ENCODE measurements at regions not wholly inside any gene's neighbourhood (a gene's known extent, or its start where the extent isn't known, plus 50 kb on each side); places are given as distances from the start of the nearest gene placed in this dataset.

- Histone ChIP-seq H3K4me1 (no peaks in the 10 kb centered on the region), H3K4me3 (no peak overlapping the region), H3K27me3 (no peaks in the 10 kb centered on the region), H3K36me3 (replicated peaks in 1 of 2; ENCODE audit: insufficient read depth in 1 of 2, low read depth in 2 of 2) (no peaks in the 10 kb centered on the region), H3K9me3 (no peaks in the 10 kb centered on the region), H3K27ac (no peak overlapping the region)
- 79 to 82% methylated on average over 3 of the region's 3 CpGs for WGBS, 2 donors
- ATAC-seq (no peak), DNase-seq (no peak)
- intact Hi-C loops (cut with DNase I): no loop called here
- no peak for TF ChIP-seq POLR2A (IDR thresholded peaks at IDR 0.05)
- TF ChIP-seq CTCF (IDR thresholded peaks at IDR 0.05): no peak
These were observed 60.5 kb upstream of the IGSF21 start for GRCh38 chr1:18047122-18047521.

- no peak overlapping the region for H3K4me3 ChIP-seq
These were observed 58.4 kb upstream of the IGSF21 start for GRCh38 chr1:18049228-18049627.

GRCh38 chr1:18052671-18053070, 54.9 kb upstream of the IGSF21 start:
- WGBS, 2 donors: 61% methylated on average over 8 of the region's 8 CpGs
- Histone ChIP-seq H3K27me3 (no peaks in the 10 kb centered on the region), H3K4me3 (no peak overlapping the region), H3K9me3 (no peaks in the 10 kb centered on the region), H3K27ac (no peak overlapping the region), H3K4me1 (no peaks in the 10 kb centered on the region), H3K36me3 (replicated peaks in 1 of 2; ENCODE audit: insufficient read depth in 1 of 2, low read depth in 2 of 2) (no peaks in the 10 kb centered on the region)
- ATAC-seq: no peak
- intact Hi-C loops (cut with DNase I): no loop called here
- no peak for DNase-seq
- TF ChIP-seq CTCF (IDR thresholded peaks at IDR 0.05): no peak
- no peak for TF ChIP-seq POLR2A (IDR thresholded peaks at IDR 0.05)

More at GRCh38 chr1:18049228-18049627, 58.4 kb upstream of the IGSF21 start:
- H3K36me3 ChIP-seq (replicated peaks in 1 of 2; ENCODE audit: insufficient read depth in 1 of 2, low read depth in 2 of 2): no peaks in the 10 kb centered on the region
- DNase-seq: no peak
- ATAC-seq: no peak
- WGBS, 2 donors: 77 to 83% methylated on average over 1 of the region's 1 CpG
- TF ChIP-seq CTCF (IDR thresholded peaks at IDR 0.05): no peak
- no peak for TF ChIP-seq POLR2A (IDR thresholded peaks at IDR 0.05)
- intact Hi-C loops (cut with DNase I): no loop called here
- no peaks in the 10 kb centered on the region for H3K27me3 ChIP-seq
- no peak overlapping the region for H3K27ac ChIP-seq
- no peaks in the 10 kb centered on the region for H3K9me3 ChIP-seq
- H3K4me1 ChIP-seq: no peaks in the 10 kb centered on the region

GRCh38 chr1:18055156-18055555, 52.4 kb upstream of the IGSF21 start:
- H3K27ac ChIP-seq: no peak overlapping the region
- WGBS, 2 donors: 76 to 80% methylated on average over 14 of the region's 14 CpGs
- TF ChIP-seq CTCF (IDR thresholded peaks at IDR 0.05) (no peak), POLR2A (IDR thresholded peaks at IDR 0.05) (no peak)
- ATAC-seq: no peak
- H3K4me1 ChIP-seq: no peaks in the 10 kb centered on the region
- H3K4me3 ChIP-seq: no peak overlapping the region
- DNase-seq: no peak
- H3K36me3 ChIP-seq (replicated peaks in 1 of 2; ENCODE audit: insufficient read depth in 1 of 2, low read depth in 2 of 2): no peaks in the 10 kb centered on the region
- no peaks in the 10 kb centered on the region for H3K9me3 ChIP-seq
- H3K27me3 ChIP-seq: no peaks in the 10 kb centered on the region
- intact Hi-C loops (cut with DNase I): no loop called here

- Histone ChIP-seq H3K27ac (no peak overlapping the region), H3K36me3 (replicated peaks in 1 of 2; ENCODE audit: insufficient read depth in 1 of 2, low read depth in 2 of 2) (no peaks in the 10 kb centered on the region), H3K27me3 (no peaks in the 10 kb centered on the region), H3K9me3 (no peaks in the 10 kb centered on the region), H3K4me1 (no peaks in the 10 kb centered on the region), H3K4me3 (no peak overlapping the region)
- DNase-seq (no peak), ATAC-seq (no peak)
- intact Hi-C loops (cut with DNase I): no loop called here
- TF ChIP-seq POLR2A (IDR thresholded peaks at IDR 0.05) (no peak), CTCF (IDR thresholded peaks at IDR 0.05) (no peak)
- WGBS, 2 donors: 80 to 88% methylated on average over 1 of the region's 1 CpG
These were observed 51.1 kb upstream of the IGSF21 start for GRCh38 chr1:18056545-18056944.
